HG03575 (cell line): ENCODE measurements at regions not wholly inside any gene's neighbourhood (a gene's known extent, or its start where the extent isn't known, plus 50 kb on each side); places are given as distances from the start of the nearest gene placed in this dataset.
A peak's percentile ranks its signal among the peaks of the same experiment; 100 is the strongest.
"Not testable (repeated sequence)": the region's sequence is repeated elsewhere in the genome, so short reads cannot be mapped to it uniquely, and the experiment has no call there.

Experiments used
- ATAC-seq: cut with Tn5 transposase; IDR thresholded peaks from one replicate; pipeline ENCODE4 v1.9.1; 2021; ENCODE audit not compliant: unreplicated experiment, insufficient number of reproducible peaks, low FRiP score; ENCODE audit errors: extremely low read depth

DNA sequence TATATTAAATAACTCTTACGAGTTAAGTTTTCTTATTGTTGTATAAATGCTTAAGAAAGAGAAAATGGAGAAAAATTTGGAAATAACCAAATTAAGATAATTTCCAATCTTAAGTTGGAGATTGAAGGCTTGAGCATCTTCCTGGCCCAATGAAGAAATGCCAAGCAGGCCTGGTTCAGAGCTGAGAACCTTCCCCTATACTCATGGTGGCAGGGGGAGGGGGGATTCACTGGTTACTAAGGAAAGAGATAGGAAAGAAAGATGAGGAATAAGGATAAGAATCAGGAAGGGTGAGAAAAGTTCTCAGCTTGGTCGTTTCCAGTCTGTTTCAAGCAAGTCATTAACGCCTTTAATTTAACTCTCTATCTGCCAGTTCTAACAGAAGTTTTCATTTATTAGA lies 166.2 kb downstream of the AVL9 start:
- no peak for ATAC-seq

DNA sequence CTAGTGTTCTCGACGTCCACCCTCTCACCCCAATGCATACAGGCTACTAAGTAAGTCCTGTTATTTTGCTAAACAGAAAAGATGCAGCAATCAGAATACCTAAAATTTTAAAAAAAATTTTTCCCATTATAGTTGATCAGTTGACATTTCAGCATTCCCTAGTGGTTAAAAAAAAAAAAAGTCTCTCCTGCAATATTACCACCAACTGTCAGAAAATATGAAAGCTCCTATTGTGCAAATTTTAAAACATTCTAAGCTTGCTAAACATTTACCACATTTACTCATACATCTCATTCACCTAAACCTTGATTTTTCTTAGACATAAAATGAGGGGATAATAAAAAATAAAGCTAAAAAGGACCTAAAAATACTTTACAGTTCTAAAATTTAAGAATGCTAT lies 165.6 kb downstream of the AVL9 start:
- no peak for ATAC-seq

DNA sequence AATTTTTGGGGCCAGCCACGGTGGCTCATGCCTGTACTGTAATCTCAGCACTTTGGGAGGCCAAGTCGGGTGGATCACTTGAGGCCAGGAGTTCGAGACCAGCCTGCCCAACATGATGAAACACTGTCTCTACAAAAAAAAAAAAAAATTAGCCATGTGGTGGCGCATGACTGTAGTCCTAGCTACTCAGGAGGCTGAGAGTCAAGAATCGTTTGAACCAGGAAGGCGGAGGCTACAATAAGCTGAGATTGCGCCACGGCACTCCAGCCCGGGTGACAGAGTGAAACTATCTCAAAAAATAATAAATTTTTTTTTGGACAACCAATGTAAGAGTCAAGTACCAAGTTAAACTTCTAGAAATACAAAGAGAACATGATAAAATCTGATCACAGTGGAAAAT lies 164.6 kb downstream of the AVL9 start:
- no peak for ATAC-seq

DNA sequence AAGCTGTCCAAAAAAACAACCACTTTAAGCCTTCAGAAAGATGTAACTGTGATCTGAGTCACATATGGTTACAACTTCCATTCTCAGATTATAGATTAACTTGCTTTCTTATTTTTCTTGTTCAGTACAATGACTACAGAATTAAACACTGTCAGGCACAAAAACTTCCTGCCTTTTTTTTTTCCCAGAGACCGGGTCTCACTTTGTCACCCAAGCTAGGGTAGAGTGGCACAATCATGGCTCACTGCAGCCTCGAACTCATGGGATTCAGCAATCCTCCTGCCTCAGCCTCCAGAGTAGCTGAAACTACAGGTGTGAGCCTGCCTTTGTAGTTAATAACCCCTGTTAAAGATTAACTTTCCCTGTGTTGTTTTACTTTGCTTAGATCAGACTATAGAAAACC lies 163.2 kb downstream of the AVL9 start:
- no peak for ATAC-seq

DNA sequence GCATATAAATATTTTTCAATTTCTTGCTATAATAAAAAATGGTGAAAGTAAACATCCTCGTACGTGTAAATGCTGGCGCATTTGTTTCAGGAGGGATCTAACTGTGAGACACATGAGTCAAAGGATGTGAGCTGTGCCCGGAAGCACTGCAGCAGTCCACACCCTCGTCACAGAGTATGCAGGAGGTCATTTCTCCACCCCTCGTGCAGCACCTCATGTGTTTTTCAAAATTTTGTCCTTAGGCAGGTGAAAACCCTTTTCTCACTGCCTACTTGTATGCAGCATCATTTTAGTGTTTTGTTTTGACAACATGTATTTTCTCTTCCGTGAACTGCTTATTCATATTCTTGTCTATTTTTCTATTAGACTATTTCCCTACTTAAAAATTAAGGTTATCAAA lies 162.7 kb downstream of the AVL9 start:
- ATAC-seq, result no peak

DNA sequence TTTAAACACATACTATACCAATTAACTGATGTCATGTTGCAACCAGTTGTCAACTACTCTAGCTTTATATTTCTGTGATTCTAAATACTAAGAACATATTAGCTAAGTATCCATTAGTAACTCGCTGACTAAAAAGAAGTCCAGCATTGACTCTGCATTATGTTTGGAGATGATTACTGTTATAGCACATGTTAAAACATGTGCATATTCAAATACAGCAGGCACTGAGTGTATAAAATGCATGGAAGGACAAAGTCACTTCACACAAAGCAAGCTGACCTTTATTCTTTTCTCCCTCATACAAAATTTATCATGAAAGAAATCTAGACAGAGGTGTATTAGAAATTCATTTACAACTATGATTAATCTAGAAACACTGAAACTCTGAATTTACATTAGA lies 159.3 kb downstream of the AVL9 start:
- ATAC-seq, result not testable (repeated sequence)

DNA sequence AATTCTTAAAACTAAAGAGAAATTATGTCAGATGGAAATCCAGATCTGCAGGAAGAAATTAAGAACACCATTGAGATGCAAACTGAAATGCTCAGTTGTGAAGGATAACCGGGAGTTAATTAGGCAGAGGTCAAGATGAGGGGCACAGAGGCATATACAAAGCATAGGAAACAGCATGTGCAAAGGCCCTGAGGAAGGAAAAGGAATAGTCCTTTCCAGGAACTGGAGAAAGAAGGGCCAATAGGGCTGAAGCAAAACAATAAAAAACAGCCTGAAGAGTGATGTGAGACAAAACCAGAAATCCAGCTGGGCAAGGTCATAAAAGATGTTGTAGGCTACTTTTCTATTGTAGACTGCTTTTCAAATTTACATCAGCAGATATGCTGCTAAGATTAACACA lies 155.1 kb downstream of the AVL9 start:
- not testable (repeated sequence) for ATAC-seq

DNA sequence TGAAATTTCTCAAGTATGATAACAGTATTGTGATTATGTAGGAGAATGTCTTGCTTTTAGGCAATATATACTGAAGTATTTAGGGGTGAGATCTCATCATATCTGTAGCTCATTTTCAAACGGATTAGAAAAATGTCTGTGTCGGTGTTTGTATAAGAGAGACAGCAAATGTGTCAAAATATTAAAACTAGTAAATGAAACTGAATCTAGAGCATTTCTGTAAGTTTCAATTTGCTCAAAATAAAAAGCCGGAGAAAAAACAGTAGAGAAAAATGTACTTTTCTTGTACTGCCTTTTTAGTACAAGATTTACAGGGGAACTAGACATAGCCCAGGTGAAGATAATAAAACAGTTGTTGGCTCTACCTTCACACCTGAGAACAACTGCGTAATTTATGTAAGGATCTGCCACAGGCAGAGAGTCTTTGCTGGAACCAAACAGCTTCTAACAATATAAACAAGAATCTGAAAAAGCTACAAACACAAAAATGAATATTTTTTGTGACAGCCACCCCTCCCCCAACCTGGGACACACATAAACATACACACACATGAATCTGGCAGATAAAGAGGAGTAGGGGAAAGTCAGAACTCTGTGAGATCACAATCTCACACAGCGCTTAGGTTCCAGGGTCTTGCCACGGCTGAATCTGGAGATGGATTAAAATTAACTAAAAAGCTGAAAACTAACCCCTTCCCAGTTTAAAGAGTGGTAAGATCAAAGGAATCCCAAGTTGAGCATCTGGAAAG lies 153.3 kb downstream of the AVL9 start:
- no peak for ATAC-seq

DNA sequence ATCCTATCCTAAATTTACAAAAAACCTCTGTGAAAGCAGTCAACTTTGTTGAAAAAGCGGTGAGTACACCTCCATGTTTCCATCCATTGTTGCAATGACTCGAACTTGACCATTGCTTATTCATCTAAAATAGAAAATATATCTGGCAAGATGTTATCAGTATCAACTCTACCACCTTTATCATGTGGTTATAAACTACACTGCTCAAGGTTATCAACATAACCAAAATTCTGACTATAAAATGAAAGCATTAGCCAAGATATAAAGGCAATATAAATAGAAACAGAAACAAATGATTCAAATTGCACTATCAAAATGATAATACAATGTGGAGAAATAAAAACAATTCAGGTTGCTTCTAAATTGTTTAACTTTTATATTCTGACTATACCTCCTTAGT lies 150.0 kb downstream of the AVL9 start:
- ATAC-seq, result not testable (repeated sequence)

DNA sequence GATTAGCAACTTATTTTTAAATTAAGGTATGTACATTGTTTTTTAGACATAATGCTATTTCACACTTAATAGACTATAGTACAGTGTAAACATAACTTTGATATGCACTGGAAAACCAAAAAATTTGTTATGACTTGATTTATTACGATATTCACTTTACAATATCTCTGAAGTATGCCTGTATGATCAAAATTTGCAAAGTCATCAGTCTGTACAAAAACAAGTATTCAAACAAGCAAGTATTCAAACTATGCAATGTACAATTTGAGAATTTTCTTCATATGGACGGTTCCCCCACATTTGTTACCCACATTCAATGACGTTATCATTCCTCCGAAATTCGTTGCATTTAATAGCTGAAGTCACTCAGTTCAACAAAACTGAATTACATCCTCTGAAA lies 147.9 kb downstream of the AVL9 start:
- no peak for ATAC-seq

DNA sequence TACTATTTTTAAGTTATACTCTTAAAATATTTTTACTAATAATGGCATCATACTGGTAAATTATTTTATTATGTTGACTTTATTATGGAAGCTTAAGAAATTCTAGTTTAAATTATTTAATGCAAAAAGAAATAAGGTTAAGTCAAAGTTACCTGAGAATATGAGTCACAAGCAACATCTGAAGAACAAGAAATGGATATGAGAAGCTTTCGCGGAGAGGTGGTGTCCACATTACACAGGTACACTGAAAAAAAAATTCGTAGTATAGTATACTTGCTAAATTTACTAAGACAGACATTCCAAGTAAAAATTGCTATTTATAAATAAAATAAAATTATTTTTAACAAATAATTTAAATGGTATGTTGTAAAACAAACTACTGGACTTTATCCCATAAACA lies 143.8 kb downstream of the AVL9 start:
- ATAC-seq, result no peak

DNA sequence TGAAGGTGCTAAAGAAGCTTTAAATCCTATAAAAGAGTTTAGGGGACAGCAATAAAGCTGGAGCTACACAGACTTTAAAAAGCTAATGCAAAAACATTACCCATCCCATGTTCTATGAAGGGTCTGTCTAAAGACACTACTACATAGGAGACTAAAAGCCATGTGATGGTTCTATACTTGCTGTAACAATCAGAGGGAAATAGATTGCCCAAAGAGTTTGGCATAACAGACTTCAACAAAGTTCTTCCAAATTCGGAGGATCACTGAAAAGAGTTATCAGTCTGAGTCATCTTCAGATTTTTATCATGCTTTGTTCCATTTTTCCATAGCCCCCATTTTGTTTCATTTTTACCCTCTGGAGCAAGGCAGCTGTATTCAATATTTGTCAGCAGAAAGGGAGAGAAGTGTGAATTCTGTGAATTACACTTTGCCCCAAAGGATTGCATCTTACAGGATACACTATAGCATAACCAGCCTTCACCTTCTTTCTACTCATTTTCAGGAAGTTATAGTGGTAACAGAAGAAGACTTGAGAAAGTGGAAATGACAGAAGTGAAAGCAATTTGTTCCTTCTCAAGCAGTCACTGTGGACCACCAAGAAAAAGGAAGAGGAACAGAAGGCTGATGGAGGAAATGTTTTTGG lies 143.3 kb downstream of the AVL9 start:
- peak; percentile 76 for ATAC-seq
